ENCODE measurements at regions not wholly inside any gene's neighbourhood (a gene's known extent, or its start where the extent isn't known, plus 50 kb on each side); places are given as distances from the start of the nearest gene placed in this dataset.

DNA sequence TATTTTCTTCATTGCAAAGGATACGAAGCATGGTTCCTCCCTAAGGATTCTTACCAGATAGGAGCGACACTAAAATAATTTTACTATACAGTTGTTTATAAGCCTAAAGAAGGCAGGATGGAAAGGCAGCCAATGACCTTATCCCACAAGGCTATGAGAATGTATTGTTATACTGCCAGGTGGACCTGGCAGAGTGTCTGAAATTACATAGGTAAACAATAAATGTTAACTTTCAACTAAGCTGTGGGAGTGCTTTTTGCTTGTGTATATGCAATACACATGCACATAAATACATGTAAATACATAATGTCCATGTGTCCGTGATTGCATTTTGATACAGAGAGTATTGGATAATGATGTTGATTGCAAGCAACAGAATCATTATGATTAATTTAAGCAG lies 850.6 kb downstream of the CENPC start:
- TF ChIP-seq MAFF (IDR thresholded peaks at IDR 0.05; ENCODE audit: low read depth, low read length) = no peak
- no peak for TF ChIP-seq ZNF20 (CRISPR knock-in tag; IDR thresholded peaks at IDR 0.05)
- TF ChIP-seq SP4 (CRISPR knock-in tag; IDR thresholded peaks at IDR 0.05) = no peak
- no peak for TF ChIP-seq TOPORS (CRISPR knock-in tag; IDR thresholded peaks at IDR 0.05)

Measured in HepG2 (cell line).